GM18907 (cell line): ENCODE measurements at regions not wholly inside any gene's neighbourhood (a gene's known extent, or its start where the extent isn't known, plus 50 kb on each side); places are given as distances from the start of the nearest gene placed in this dataset.
A peak's percentile ranks its signal among the peaks of the same experiment; 100 is the strongest.

Experiments used
- ATAC-seq: cut with Tn5 transposase; IDR thresholded peaks from one replicate; pipeline ENCODE4 v1.9.1; 2021; ENCODE audit warnings: mild to moderate bottlenecking, moderate library complexity; ENCODE audit not compliant: unreplicated experiment

DNA sequence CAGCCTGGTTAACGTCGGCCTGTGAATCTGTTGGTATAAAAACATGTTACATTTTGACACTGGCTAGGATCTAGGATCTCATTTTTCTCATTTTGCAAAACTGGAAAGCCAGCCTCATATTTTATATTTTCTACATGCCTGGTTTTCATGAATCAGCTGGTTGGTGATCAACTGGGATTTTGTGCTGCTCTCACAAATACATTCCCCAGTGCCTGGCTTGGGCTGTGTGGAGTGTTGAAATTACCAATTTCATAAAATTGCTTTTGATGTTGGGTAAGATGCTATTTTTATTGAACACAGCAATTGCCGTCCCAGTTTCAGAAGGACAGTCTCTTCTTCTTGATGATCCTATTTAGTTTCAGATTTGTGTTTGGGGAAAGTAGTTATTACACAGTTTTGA, 604.3 kb downstream of the TAFA4 start:
- ATAC-seq = no peak

DNA sequence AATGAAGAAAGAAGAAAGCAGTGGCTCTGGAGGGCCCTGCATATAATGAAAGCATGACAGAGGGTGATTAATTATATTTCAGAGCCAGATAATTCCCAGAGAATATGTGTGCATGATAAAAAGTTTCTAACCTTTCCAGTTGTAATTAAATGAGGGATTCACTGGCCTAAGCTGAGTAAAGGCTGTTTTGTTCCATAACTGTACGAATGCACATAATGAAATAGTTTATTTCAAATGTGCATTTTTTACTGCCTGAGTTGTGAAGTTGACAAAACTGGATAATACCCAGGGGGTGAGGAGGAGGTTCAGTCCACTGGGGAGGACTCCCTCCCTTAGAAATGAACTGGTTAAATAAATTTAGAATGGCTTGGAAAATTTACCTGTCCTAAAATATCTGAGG, 616.4 kb downstream of the TAFA4 start:
- no peak for ATAC-seq

DNA sequence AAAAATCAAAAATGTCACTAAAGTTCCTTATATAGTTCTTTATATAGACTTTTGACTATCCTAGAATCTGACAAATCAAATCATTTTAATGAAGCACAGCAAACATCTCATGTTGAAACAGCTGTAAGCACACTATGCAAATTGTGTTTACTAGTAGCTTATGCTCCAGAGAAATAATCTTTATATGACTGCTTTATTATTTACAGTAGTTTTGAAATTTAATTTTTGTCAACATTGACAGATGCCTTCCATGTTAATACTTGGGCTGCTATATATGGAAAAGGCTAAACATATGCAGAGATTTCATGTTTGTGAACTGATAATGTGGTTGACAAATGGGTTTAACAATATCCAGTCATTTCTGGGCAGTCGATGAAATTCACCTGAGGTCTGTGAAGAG, 616.8 kb downstream of the TAFA4 start:
- no peak for ATAC-seq

DNA sequence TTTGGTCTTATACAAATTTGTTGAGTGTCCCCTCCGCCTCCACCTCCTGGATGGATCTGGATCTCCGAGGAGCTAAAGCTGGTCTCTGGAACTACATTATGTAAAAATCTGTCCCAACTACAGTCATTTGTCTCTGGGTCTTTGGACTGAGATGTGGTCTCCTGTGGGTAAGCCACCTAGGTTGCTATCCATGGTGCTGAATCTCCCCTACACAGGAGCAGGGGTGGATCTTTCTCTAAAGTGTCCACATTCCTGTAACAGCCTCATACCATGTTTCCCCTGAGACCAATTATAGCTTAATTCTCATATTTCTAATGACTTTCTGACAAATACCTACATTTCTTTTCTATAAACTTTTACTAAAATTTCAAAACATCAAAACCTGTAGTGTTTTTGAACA, 625.8 kb downstream of the TAFA4 start:
- no peak for ATAC-seq

DNA sequence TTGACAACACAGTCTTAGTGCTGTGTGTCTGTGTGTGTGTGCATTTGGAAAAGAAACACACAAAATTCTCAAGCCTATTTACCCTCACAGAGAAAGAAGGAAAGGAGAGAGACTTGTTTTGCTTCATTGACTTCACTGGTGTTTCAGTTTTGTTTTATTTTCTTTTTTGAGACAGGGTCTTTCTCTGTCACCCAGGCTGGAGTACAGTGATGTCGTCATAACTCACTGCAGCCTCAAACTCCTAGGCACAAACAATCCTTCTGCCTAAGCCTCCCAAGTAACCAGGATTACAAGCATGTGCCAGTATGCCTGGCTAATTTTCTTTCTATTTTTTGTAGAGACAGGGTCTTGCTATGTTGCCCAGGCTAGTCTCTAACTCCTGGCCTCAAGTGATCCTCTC, 636.9 kb downstream of the TAFA4 start:
- no peak for ATAC-seq

DNA sequence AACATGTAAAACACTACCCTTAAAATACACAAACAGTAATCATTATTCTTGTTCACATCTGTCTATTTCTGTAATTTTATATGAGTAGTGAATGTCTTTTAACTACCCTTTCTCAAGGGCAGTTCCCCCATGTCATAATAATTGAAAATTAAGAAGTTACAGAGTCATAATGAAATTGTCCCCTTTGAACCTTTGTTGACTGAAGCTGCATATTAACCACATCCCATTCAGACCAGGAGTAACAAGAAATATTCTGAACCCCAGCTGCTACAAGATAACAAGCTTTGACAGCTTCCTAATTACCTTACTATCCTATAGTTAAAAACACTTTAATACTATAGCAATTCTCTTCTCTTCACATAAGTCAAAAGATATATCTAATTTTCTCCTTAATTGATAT, 635.9 kb upstream of the SUCLG2 start:
- no peak for ATAC-seq

DNA sequence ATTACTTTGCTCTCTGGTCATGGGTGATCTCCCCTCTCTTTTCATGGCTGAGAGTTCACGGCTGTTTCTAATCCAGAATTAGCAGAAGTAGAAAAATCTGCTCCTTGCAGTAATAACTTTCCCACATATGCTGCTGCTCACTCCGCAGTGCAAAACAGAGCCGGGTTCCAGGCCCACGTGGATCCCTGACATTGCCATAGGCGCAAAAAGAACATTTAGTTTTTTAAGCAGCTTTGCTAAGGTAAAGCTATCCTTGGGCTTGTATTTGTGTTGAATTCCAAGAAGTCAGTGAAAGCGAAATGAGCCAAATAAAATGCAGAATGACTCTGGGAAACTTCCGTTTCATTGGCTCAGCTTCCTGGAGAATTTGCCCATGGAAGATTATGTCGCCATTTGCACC, 633.7 kb upstream of the SUCLG2 start:
- ATAC-seq = no peak

DNA sequence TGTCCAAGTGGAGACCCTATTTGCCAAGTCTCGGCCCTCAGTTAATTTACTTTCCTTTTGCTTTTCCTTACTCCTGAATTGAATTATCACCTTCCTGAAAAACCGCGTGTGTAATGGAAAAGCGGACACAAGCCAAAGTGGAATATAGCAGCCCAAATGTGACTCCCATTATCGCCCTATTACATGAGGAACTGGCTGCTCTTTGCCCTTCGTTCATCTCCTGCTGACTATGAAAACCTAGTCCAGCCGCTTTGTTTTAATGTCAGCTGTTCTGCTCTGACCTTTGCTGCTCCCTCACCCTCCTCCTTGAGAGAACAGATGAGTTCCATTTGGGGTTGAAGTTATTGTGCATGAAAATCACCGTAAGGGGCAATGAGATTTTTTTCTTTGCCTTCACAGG, 632.7 kb upstream of the SUCLG2 start:
- no peak for ATAC-seq

DNA sequence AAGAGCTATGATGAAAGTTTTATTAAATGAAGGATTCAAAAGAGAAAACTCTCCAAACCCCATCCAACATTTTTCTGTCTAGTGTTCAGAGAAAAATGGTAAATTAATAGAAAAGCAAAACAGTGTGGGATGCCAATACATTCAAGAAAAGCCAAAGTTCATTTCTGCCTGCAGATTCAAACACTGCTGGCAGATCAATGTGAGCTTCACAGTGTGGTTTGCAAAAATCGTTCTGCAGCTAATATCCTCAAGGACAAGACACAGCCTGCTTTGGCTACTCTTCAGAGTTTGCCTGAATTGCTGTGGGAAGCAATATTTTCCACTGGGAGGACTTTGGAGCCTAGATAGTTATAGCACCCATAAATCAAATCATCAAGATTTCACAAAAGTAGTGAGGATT, 619.9 kb upstream of the SUCLG2 start:
- ATAC-seq = no peak

DNA sequence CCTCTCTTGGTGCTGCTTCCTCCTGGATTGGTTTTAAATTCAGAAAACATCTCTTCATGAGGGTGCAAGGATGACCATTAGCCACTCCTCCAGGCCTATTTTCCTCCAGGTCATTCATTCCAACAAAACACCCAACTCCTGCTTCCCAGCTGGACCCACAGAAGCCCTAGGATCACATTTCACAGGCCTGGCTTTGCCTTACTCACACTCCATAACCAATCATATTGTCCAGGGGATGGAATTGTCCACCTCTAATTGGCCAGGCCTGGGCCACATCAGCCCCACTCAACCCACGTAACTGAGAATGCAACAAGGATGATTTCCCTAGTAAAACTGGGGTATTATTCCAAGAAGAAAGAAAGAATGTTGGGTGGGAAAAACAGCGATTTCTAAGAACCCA, 616.7 kb upstream of the SUCLG2 start:
- ATAC-seq = no peak

DNA sequence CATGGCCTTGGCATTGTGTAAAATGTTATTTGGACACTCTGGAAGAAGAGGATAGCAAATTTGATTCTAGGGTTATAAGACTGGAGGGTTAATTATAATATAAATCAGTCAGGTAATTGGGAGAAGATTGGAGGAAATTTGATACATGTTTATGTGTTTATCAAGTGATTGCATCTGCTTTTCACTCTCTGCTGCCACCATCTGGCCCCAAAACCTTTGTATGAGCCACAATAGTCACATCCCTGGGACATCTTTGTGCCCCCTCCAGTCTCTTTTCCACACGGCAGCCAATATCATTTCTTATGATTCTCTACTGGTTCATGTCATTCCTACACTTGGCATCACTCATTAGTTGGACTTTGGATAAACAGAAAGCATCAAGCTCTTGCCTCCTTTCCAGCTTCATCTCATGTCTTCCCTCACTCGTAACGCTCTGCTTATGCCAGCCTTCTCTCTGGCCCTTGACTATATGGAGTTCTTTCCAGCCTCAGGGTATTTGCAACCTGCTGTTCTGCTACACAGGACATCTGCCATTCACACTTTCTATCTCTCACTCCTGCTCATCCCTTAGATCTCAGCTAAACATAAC, 602.3 kb upstream of the SUCLG2 start:
- ATAC-seq = no peak

DNA sequence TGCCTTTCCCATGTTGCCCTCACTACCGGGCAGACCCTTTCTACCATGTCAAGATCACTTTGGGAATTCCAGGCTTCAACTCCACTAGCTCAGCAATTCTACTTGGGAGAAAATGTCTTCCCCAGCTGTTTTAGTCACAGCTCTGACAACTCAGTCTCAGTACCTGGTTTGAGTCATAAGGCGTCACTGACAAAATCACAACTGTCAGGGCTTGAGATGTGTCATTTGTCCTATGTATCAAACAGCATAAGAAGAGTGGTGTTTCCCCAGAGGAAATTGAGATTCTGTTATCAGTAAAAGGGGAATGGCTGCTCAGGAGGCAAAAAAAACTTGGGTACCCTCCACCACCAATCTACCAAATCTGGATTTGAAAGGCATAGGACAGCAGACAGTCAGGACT, 594.9 kb upstream of the SUCLG2 start:
- no peak for ATAC-seq

DNA sequence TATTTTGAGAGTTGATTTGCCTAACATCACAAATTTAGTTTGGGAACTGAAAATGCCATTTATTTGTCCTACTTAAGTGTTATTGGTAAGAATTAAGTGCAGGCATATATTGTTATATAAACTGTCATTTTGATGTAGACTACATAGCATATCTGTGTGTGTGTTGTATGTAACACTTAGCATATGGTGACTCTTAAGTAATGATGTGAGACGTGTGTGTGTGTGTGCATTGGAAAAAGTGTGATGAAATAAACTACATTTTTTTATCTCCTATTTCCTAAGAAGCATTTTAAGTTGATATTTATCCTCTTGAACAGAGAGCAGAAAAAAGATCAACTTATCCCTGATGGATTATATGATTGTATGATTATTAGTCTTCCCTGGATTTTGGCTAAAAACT, 588.2 kb upstream of the SUCLG2 start:
- ATAC-seq = no peak

DNA sequence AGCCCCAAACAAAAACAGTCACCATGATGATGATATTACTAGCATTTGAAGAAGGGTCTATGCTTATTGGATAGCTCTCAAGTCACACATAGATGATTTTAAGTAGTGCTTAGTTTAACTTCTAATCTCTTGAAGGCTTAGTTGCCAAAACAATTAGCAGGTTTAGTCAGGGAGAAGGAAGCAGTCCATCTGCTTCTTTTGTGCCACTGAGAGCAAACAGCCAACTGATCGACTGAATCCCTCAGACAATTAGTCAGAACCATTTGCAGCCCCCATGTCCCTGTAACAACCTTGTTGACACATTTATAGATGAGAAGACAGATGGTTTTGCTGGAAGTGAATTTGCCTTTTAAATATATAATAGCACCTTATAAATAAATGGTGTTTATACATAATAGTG, 585.1 kb upstream of the SUCLG2 start:
- no peak for ATAC-seq

DNA sequence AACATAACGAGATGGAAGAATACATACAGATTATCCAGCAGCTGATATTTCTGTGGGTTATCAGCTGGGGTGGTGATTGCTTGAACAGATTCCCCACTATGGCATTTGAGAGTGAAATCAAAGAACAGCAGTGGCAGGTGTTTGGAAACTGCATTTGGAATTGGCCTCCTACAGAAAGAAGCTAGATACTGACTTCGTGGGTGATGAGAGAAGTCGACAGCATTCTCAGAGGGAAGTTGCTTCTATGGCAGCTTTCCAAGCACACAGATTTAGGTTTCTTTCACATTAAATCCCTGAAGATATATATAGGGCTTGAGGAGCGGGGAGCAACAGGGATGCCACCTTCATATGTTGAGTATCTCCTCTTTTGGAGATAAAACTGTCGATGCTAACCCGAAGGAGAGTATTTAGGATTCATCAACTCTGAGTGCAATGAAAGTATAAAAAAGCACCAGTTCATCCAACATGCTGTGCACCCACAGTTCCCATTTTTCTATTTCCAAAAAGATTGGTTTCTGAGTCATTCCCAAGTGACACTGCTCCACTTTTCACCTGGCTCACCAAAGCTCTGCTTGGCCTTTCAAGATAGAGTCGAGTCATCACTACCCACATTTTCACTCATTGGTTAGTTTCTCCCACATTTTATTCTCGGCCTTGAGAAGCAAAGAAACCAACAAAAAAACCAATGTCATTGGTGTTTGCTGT, 579.8 kb upstream of the SUCLG2 start:
- no peak for ATAC-seq

DNA sequence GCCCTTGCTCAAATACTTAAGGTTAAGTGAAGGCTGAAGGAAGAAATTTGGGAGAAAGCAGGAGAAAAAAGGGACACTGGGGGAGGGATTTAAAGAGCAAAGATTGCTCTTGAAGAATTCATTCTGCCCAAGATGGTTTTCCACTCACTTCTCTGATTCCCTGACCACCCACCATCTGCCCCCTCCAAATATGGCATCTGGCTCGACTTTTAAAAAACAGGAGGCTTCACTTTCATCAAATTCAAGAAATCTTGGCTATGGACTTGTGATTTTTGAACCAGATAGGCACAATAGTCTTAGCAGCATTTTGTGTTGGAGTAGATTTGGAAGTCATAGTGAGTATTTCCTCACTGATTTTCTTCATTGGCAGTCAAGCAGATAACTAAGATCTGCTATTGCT, 574.4 kb upstream of the SUCLG2 start:
- ATAC-seq = no peak

DNA sequence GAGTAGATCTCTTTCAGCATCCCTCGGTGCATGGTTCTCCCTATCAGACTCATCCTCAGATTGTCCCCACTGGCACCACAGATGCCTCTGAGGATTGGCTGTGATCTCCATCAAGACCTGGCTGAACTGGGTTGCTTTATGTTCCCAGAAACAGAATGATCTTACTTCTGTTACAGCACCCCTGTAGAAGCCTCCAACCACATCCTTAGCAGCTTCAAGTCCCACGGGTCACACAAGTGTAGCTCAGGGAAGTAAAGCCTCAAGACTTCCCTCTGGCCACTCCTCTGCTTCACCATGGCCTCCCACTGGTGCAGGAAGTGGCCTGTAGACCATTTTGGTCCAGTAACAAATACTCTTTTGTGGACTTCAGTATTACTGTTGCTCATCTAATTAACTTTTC, 566.4 kb upstream of the SUCLG2 start:
- no peak for ATAC-seq

DNA sequence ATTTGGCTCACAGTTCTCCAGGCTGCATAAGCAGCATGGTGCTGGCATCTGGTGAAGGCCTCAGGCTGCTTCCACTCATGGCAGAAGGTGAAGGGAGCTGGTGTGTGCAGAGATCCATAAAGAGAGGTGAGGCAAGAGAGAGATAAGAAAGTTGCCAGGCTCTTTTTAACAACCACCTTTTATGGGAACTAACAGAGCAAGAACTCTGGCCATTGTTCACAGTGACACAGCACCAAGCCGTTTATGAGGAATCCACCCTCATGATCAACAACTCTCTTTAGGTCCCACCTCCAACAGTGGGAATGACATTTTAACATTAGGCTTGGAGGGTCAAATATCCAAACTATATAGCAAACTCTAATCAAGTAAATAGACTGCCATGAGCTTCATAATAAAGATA, 557.2 kb upstream of the SUCLG2 start:
- no peak for ATAC-seq

DNA sequence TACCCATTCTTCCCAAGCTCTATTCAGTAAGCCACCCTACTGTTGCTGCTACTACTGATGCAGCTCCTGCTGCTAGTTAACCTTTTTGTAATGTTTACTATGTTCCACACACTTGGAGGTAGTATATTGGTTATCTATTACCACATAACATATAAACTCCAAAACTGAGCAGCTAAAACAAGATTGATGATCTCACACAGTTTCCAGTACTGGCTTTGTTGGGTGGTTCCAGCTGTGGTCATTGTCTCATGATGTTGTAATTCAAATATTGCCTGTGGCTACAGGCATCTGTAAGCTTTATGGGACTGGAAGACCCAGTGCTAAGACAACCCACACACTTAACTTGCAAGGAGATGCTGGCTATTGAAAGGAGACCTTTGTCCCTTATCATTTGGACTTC, 556.2 kb upstream of the SUCLG2 start:
- no peak for ATAC-seq

DNA sequence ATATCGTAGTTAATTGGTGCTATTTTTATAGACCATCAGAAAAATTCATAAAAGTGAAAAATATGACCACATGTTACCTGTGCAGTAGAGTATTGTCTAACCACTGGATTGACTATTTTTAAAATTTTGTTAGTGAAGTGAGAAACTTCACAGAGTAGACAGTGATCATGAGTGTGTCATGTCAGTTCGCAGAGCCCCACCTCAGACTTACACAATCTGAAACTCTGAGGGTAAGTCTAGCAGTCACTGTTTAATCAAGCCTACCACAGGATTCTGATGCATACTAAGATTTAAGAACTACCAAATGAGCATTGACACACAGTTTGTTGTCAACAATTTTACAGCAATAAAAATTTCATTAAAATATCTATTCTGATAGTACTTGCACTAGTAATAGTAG, 552.9 kb upstream of the SUCLG2 start:
- peak; percentile 93 for ATAC-seq

DNA sequence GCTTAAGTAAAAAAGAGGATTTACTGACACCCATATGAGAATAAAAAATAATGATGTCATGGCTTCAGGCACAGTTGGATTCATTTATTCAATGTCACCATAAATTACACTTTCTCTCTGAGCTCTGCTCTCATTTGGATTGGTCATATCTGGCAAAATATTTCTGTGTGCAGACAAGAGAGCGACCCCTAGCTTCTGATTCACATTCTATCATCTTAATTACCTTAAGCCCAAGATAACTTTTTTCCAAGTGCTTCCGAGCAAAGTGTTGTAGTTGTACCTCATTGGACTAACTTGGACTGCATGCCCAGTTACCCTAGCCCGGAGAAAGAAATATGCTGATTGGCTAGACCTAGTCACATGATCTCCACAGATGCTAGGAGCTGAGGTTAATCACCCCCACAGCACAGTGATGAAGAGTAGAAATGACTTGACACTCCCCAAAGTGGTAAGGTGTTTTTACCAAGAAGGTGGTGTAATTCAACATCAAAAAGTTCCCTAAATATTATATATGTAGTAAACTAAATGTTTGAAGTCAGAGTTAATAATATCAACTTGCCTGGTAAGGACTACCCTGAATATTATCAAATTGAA, 552.2 kb upstream of the SUCLG2 start:
- no peak for ATAC-seq

DNA sequence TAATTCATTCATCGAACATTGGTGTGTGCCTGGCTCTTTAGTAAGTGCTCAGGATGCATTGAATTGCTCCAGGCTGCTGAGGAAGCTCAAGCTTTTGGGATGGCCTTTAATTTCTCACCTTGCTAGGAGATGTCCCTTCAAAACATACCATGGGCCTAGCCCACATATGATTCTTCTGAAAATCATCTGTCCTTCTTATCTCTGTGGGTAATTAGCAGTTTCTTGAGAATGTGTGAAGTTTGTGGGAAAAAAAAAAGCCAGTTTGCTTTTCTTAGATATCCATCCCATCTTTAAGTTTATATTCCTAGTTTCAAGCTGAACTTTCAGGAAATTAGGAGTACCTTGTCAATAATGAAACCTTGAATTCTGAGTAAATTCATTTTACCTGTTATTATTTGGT, 532.3 kb upstream of the SUCLG2 start:
- no peak for ATAC-seq

DNA sequence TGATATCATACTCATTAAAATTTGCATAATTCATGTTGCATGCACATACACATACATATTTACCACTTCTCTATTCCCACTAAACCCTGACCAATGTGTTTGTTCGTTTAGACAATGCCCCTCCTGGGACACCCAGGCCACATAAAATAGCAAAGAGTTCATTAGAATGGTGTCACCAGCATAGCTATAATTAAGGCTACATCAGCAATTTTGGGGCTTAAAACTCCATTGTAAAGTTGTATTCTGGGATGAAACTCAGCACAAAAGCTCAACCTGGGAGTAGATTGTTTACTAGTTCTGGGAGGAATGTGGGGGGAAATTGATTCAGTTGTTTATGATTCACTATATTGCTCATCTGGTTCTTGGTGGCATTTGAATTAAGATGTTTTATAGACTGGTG, 522.2 kb upstream of the SUCLG2 start:
- no peak for ATAC-seq
